GM12878 (cell line): ENCODE measurements at regions not wholly inside any gene's neighbourhood (a gene's known extent, or its start where the extent isn't known, plus 50 kb on each side); places are given as distances from the start of the nearest gene placed in this dataset.
A peak's percentile ranks its signal among the peaks of the same experiment; 100 is the strongest.
"Not testable (repeated sequence)": the region's sequence is repeated elsewhere in the genome, so short reads cannot be mapped to it uniquely, and the experiment has no call there.

Source experiments
- ATAC-seq: fragments of 200-7000 bp; cut with Tn5 transposase; 3 replicates; pipeline ENCODE4 v1.9.1; 2020; ENCODE audit warnings: mild to moderate bottlenecking, moderate library complexity
- BruUV-seq: library from RNA; stranded (reverse); fragments of 400-500 nt; replicated peaks from 2 replicates; lab custom pipeline; 2021; lab: Mats Ljungman, UMichigan
- CTCF ChIA-PET: fragments of 300-600 bp; sonication (Branson Sonifier 250); formaldehyde crosslinking; extraction: SDS; loops from one replicate; lab custom pipeline; 2021; ENCODE audit warnings: inconsistent platforms; lab: Yijun Ruan, JAX
- POLR2A ChIA-PET: fragments of 350-600 bp; formaldehyde crosslinking; extraction: SDS; loops from one replicate; lab custom pipeline; 2021; ENCODE audit warnings: inconsistent platforms; lab: Charles Lee
- RAD21 ChIA-PET: fragments of 300-600 bp; sonication (Branson Sonifier 250); formaldehyde crosslinking; loops from one replicate; lab custom pipeline; 2023; ENCODE audit warnings: antibody characterized with exemption; ENCODE audit not compliant: unreplicated experiment; lab: Charles Lee
- SMC1A ChIA-PET: fragments of 300-600 bp; sonication (Branson Sonifier 250); formaldehyde crosslinking; loops from one replicate; lab custom pipeline; 2023; ENCODE audit not compliant: unreplicated experiment, uncharacterized antibody; lab: Charles Lee
- DNase-seq: peaks from one replicate; pipeline ENCODE4 v3.0.0-alpha.2; 2011; ENCODE audit warnings: low read depth, low spot score
- FAIRE-seq: peaks from 3 replicates; lab custom pipeline; 2011; peaks lifted over from hg19 to GRCh38; lab: Jason Lieb, UNC
- H2AFZ ChIP-seq: 2 replicates; pipeline ENCODE4 v1.6.0; 2011; ENCODE audit warnings: low read depth, low read length, control low read depth; ENCODE audit not compliant: control insufficient read depth
- H3K27ac ChIP-seq: 2 replicates; pipeline ENCODE4 v1.5.1; 2011; ENCODE audit warnings: control low read depth; ENCODE audit not compliant: control insufficient read depth, insufficient read depth
- H3K27me3 ChIP-seq, 2 experiments: replicated peaks in 1 of 2; 2 replicates each; pipeline versions ENCODE4 v1.6.0 to v1.6.1; 2011; ENCODE audit warnings: low read length in 1 of 2; ENCODE audit not compliant: control insufficient read depth in 2 of 2, insufficient read depth in 2 of 2
- H3K36me3 ChIP-seq, 2 experiments: 2 replicates each; pipeline ENCODE4 v1.5.1; 2011; ENCODE audit warnings: low read length in 1 of 2; ENCODE audit not compliant: control insufficient read depth in 2 of 2, insufficient read depth in 2 of 2
- H3K4me1 ChIP-seq: 2 replicates; pipeline ENCODE4 v1.6.1; 2011; ENCODE audit warnings: mild to moderate bottlenecking, low read length, moderate library complexity, mixed read lengths; ENCODE audit not compliant: control insufficient read depth, insufficient read depth
- H3K4me2 ChIP-seq: 2 replicates; pipeline ENCODE4 v1.6.0; 2011; ENCODE audit warnings: control low read depth; ENCODE audit not compliant: control insufficient read depth, insufficient read depth
- H3K4me3 ChIP-seq: fragments of 200-600 bp; sonication (generic); 2 replicates; pipeline ENCODE4 v1.5.1; 2016
- H3K79me2 ChIP-seq: 2 replicates; pipeline ENCODE4 v1.6.0; 2011; ENCODE audit warnings: low read length; ENCODE audit not compliant: control insufficient read depth, insufficient read depth
- H3K9ac ChIP-seq: 2 replicates; pipeline ENCODE4 v1.8.0; 2011; ENCODE audit warnings: low read length, control low read depth, mixed read lengths; ENCODE audit not compliant: control insufficient read depth, insufficient read depth
- H3K9me3 ChIP-seq: replicated peaks from 3 replicates; pipeline ENCODE4 v1.5.1; 2011; ENCODE audit warnings: mild to moderate bottlenecking, low read length; ENCODE audit not compliant: control insufficient read depth, insufficient read depth
- H4K20me1 ChIP-seq: 2 replicates; pipeline ENCODE4 v1.6.0; 2011; ENCODE audit not compliant: control insufficient read depth, insufficient read depth
- PAX8 ChIP-seq: fragments of 450-650 bp; IDR thresholded peaks from 2 replicates; pipeline ENCODE4 v1.6.1; 2017; ENCODE audit warnings: mild to moderate bottlenecking, moderate library complexity
- WGBS: methylation state at CpG from one replicate; pipeline ENCODE4 v1.1.6; 2016; ENCODE audit warnings: low lambda C conversion rate; ENCODE audit not compliant: insufficient replicate concordance, insufficient coverage; ENCODE audit errors: missing lambda C conversion rate; 5-methylcytosine and 5-hydroxymethylcytosine counted together
- in situ Hi-C: fragments of 300-500 bp; cut with MboI; formaldehyde crosslinking; loops from 9 replicates; pipeline ENCODE4 v1.14.3; 2018; ENCODE audit warnings: mixed read lengths
- intact Hi-C: fragments of 100-400 bp; cut with micrococcal nuclease; formaldehyde crosslinking; loops from one replicate; pipeline ENCODE4 v1.14.2; 2022; ENCODE audit not compliant: unreplicated experiment
- TF ChIP-seq, protein P1 (sequence below), 3 experiments: IDR thresholded peaks in 2 of 3; conservative IDR thresholded peaks in 1 of 3; 2 replicates each; pipeline ENCODE4 v1.5.1; 2011; ENCODE audit warnings: low read depth in 3 of 3, low read length in 3 of 3, mild to moderate bottlenecking in 3 of 3, control low read depth in 2 of 3, moderate library complexity in 2 of 3, inconsistent platforms in 1 of 3, mixed read lengths in 1 of 3; ENCODE audit not compliant: control insufficient read depth in 2 of 3, insufficient read depth in 1 of 3; ENCODE audit errors: extremely low read depth in 1 of 3

DNA sequence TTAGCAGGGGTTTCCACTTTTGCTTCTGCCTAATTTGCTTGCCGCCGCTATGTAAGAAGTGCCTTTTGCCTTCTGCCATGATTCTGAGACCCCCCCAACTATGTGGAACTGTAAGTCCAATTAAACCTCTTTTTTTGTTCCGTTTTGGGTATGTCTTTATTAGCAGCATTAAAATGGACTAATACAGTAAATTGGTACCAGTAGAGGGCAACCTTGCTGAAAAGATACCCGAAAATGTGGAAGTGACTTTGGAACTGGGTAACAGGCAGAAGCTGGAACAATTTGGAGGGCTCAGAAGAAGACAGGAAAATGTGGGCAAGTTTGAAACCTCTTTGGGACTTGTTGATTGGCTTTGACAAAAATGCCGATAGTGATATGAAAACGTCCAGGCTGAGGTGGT, 216.1 kb upstream of the FSIP2 start:
- no peak overlapping the region for H3K4me3 ChIP-seq
- no peaks in the 10 kb centered on the region for H3K79me2 ChIP-seq
- DNase-seq = no peak
- H3K4me1 ChIP-seq = no peaks in the 10 kb centered on the region
- ATAC-seq = no peak; the same call in 2 of the 3 replicates
- BruUV-seq = no TSS peak
- H3K36me3 ChIP-seq = no peaks in the 10 kb centered on the region
- CTCF ChIA-PET = no interaction called here
- RAD21 ChIA-PET = no interaction called here
- no peaks in the 10 kb centered on the region for H3K9me3 ChIP-seq
- POLR2A ChIA-PET = no interaction called here
- no peak for TF ChIP-seq PAX8
- TF ChIP-seq, protein P1, sequence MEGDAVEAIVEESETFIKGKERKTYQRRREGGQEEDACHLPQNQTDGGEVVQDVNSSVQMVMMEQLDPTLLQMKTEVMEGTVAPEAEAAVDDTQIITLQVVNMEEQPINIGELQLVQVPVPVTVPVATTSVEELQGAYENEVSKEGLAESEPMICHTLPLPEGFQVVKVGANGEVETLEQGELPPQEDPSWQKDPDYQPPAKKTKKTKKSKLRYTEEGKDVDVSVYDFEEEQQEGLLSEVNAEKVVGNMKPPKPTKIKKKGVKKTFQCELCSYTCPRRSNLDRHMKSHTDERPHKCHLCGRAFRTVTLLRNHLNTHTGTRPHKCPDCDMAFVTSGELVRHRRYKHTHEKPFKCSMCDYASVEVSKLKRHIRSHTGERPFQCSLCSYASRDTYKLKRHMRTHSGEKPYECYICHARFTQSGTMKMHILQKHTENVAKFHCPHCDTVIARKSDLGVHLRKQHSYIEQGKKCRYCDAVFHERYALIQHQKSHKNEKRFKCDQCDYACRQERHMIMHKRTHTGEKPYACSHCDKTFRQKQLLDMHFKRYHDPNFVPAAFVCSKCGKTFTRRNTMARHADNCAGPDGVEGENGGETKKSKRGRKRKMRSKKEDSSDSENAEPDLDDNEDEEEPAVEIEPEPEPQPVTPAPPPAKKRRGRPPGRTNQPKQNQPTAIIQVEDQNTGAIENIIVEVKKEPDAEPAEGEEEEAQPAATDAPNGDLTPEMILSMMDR (IDR thresholded peaks at IDR 0.05 in 2 of 3, conservative IDR thresholded peaks at IDR 0.05 in 1 of 3; ENCODE audit: control insufficient read depth in 2 of 3, extremely low read depth in 1 of 3, insufficient read depth in 1 of 3, low read depth in 3 of 3, low read length in 3 of 3) = peak in 1 of 3 experiments; percentile 16; a peak in 2 of 6 replicates
- H3K9ac ChIP-seq = no peak overlapping the region
- intact Hi-C loops = loop anchor here (5.0 kb wide), 1 partner anchor 935 kb away; no protein-coding TSS in a partner anchor
- WGBS = 46% methylated on average over 6 of the region's 6 CpGs
- H3K27ac ChIP-seq = no peak overlapping the region
- no peaks in the 10 kb centered on the region for H3K27me3 ChIP-seq
- H2AFZ ChIP-seq = no peak overlapping the region
- no peaks in the 10 kb centered on the region for H4K20me1 ChIP-seq
- no peak for FAIRE-seq
- SMC1A ChIA-PET = no interaction called here
- no peak overlapping the region for H3K4me2 ChIP-seq
- in situ Hi-C loops = no loop called here

- H3K9me3 ChIP-seq, H3K36me3 ChIP-seq, H3K9ac ChIP-seq, H3K27ac ChIP-seq, H3K4me2 ChIP-seq, H3K79me2 ChIP-seq, H3K27me3 ChIP-seq, CTCF ChIA-PET, FAIRE-seq, H3K4me3 ChIP-seq, BruUV-seq, RAD21 ChIA-PET, H4K20me1 ChIP-seq, DNase-seq, in situ Hi-C loops, H3K4me1 ChIP-seq, POLR2A ChIA-PET, H2AFZ ChIP-seq: not testable (repeated sequence)
- 3% methylated on average over 2 of the region's 2 CpGs for WGBS
- intact Hi-C loops = loop anchor here (5.0 kb wide), 1 partner anchor 933 kb away; no protein-coding TSS in a partner anchor
- peak; percentile 37 for ATAC-seq
- SMC1A ChIA-PET = interaction anchor here (0.6 kb wide), 1 partner anchor 1278 kb away, joined by 3 read pairs; no protein-coding TSS in a partner anchor
Observed at GRCh38 chr2:185524242-185524641, 214.4 kb upstream of the FSIP2 start.
